MCF 10A (cell line): ENCODE measurements at regions not wholly inside any gene's neighbourhood (a gene's known extent, or its start where the extent isn't known, plus 50 kb on each side); places are given as distances from the start of the nearest gene placed in this dataset.

Experiments used
- BruUV-seq: library from RNA; stranded (reverse); fragments of 400-500 nt; replicated peaks from 2 replicates; lab custom pipeline; 2021; lab: Mats Ljungman, UMichigan
- CTCF ChIA-PET: fragments of 300-600 bp; sonication (Branson Sonifier 250); formaldehyde crosslinking; extraction: SDS; loops from one replicate; lab custom pipeline; 2021; ENCODE audit warnings: antibody characterized with exemption, inconsistent platforms; lab: Yijun Ruan, JAX
- POLR2A ChIA-PET: fragments of 300-600, 350-650 bp; sonication (Branson Sonifier 250); formaldehyde crosslinking; extraction: SDS; loops from one replicate; lab custom pipeline; 2020; ENCODE audit warnings: antibody characterized with exemption, inconsistent platforms; lab: Yijun Ruan, JAX
- DNase-seq: peaks from one replicate; pipeline ENCODE4 v3.0.0-alpha.2; 2018; ENCODE audit not compliant: unreplicated experiment
- H3K27ac Mint-ChIP-seq: one replicate; pipeline ENCODE4 v1.8.0; 2022; ENCODE audit warnings: mild to moderate bottlenecking, low read depth, mixed read lengths; ENCODE audit not compliant: unreplicated experiment
- H3K27me3 Mint-ChIP-seq: one replicate; pipeline ENCODE4 v1.8.0; 2022; ENCODE audit warnings: mixed read lengths; ENCODE audit not compliant: insufficient read depth, unreplicated experiment
- H3K36me3 Mint-ChIP-seq: one replicate; pipeline ENCODE4 v1.8.0; 2022; ENCODE audit warnings: mild to moderate bottlenecking, moderate library complexity, mixed read lengths; ENCODE audit not compliant: insufficient read depth, unreplicated experiment
- H3K4me1 Mint-ChIP-seq: one replicate; pipeline ENCODE4 v1.8.0; 2022; ENCODE audit warnings: mixed read lengths; ENCODE audit not compliant: insufficient read depth, unreplicated experiment
- H3K4me3 Mint-ChIP-seq: one replicate; pipeline ENCODE4 v1.8.0; 2022; ENCODE audit warnings: mild to moderate bottlenecking, moderate library complexity, mixed read lengths; ENCODE audit not compliant: unreplicated experiment
- H3K9me3 Mint-ChIP-seq: one replicate; pipeline ENCODE4 v1.8.0; 2022; ENCODE audit warnings: mixed read lengths; ENCODE audit not compliant: unreplicated experiment
- CTCF ChIP-seq: fragments of 200-600 bp; IDR thresholded peaks from one replicate; pipeline ENCODE4 v1.8.0; 2022; ENCODE audit warnings: antibody characterized with exemption, mild to moderate bottlenecking; ENCODE audit not compliant: unreplicated experiment
- intact Hi-C: fragments of 100-400 bp; cut with micrococcal nuclease; formaldehyde crosslinking; loops from 2 replicates; pipeline ENCODE4 v1.14.1; 2022

GRCh38 chr10:121205625-121206024 lies 354.5 kb downstream of the WDR11 start:
- Mint-ChIP-seq H3K4me3 (no peak overlapping the region), H3K27ac (no peak overlapping the region), H3K4me1 (no peaks in the 10 kb centered on the region), H3K36me3 (no peaks in the 10 kb centered on the region), H3K27me3 (peaks cover 15% of the 10 kb centered on the region), H3K9me3 (no peaks in the 10 kb centered on the region)
- ChIA-PET POLR2A (interaction anchor here (0.6 kb wide), 1 partner anchor 23 kb away, joined by 3 read pairs; no protein-coding TSS in a partner anchor), CTCF (interaction anchor here (0.8 kb wide), 1 partner anchor 8 kb away, joined by 3 read pairs; no protein-coding TSS in a partner anchor)
- BruUV-seq = no TSS peak
- no peak for TF ChIP-seq CTCF
- DNase-seq = no peak
- intact Hi-C loops = no loop called here

- ChIA-PET CTCF (no interaction called here), POLR2A (interaction anchor here (0.7 to 1.7 kb wide), 3 partner anchors 13 to 52 kb away, joined by 3 read pairs; no protein-coding TSS in a partner anchor)
- Mint-ChIP-seq H3K27ac (no peak overlapping the region), H3K9me3 (no peaks in the 10 kb centered on the region), H3K36me3 (no peaks in the 10 kb centered on the region), H3K4me3 (no peak overlapping the region), H3K4me1 (no peaks in the 10 kb centered on the region), H3K27me3 (no peaks in the 10 kb centered on the region)
- no peak for DNase-seq
- TF ChIP-seq CTCF = no peak
- intact Hi-C loops = no loop called here
- BruUV-seq = no TSS peak
Measured at GRCh38 chr10:121211446-121211845, 360.3 kb downstream of the WDR11 start.

GRCh38 chr10:121213437-121213836 lies 362.3 kb downstream of the WDR11 start:
- POLR2A ChIA-PET = no interaction called here
- H3K4me3 Mint-ChIP-seq = no peak overlapping the region
- no peak for TF ChIP-seq CTCF
- BruUV-seq = no TSS peak
- CTCF ChIA-PET = interaction anchor here (1.0 kb wide), 1 partner anchor 8 kb away, joined by 3 read pairs; no protein-coding TSS in a partner anchor
- intact Hi-C loops = no loop called here
- H3K27ac Mint-ChIP-seq = no peak overlapping the region
- no peaks in the 10 kb centered on the region for H3K4me1 Mint-ChIP-seq
- no peaks in the 10 kb centered on the region for H3K36me3 Mint-ChIP-seq
- no peaks in the 10 kb centered on the region for H3K27me3 Mint-ChIP-seq
- no peaks in the 10 kb centered on the region for H3K9me3 Mint-ChIP-seq
- no peak for DNase-seq

- CTCF ChIA-PET = interaction anchor here (0.7 kb wide), 2 partner anchors 33 to 102 kb away, joined by 3 read pairs; no protein-coding TSS in a partner anchor
- POLR2A ChIA-PET = no interaction called here
- no peak for DNase-seq
- Mint-ChIP-seq H3K36me3 (no peaks in the 10 kb centered on the region), H3K4me3 (no peak overlapping the region), H3K4me1 (no peaks in the 10 kb centered on the region), H3K9me3 (no peaks in the 10 kb centered on the region), H3K27ac (no peak overlapping the region), H3K27me3 (no peaks in the 10 kb centered on the region)
- TF ChIP-seq CTCF = no peak
- no TSS peak for BruUV-seq
- intact Hi-C loops = no loop called here
Measured at GRCh38 chr10:121216295-121216694, 365.1 kb downstream of the WDR11 start.
